Erythroblast (primary cell): ENCODE measurements at regions not wholly inside any gene's neighbourhood (a gene's known extent, or its start where the extent isn't known, plus 50 kb on each side); places are given as distances from the start of the nearest gene placed in this dataset.

ENCODE experiments used
- GATA1 ChIP-seq: IDR thresholded peaks from 2 replicates; pipeline ENCODE4 v1.6.1; 2011; ENCODE audit warnings: low read depth, mild to moderate bottlenecking, control low read depth, low read length, moderate library complexity
- POLR2A ChIP-seq: IDR thresholded peaks from 2 replicates; pipeline ENCODE4 v1.6.1; 2011; ENCODE audit warnings: mild to moderate bottlenecking, low read length

- TF ChIP-seq POLR2A (no peak), GATA1 (no peak)
These were observed 184.1 kb upstream of the HS6ST1 start for GRCh38 chr2:128502638-128503246.
